Liver (tissue), 3 donors: ENCODE measurements at regions not wholly inside any gene's neighbourhood (a gene's known extent, or its start where the extent isn't known, plus 50 kb on each side); places are given as distances from the start of the nearest gene placed in this dataset.
"Not testable (repeated sequence)": the region's sequence is repeated elsewhere in the genome, so short reads cannot be mapped to it uniquely, and the experiment has no call there.

Experiments used
- ATF3 ChIP-seq: IDR thresholded peaks from 2 replicates; pipeline ENCODE4 v1.6.1; 2016; ENCODE audit warnings: antibody characterized with exemption
- CTCF ChIP-seq: fragments of 150-350 bp; IDR thresholded peaks from 2 replicates; pipeline ENCODE4 v1.5.1; 2017; ENCODE audit warnings: improper control_type of control experiment, low read depth, low read length; ENCODE audit not compliant: missing input control
- EGR1 ChIP-seq, 2 donors: IDR thresholded peaks; 2 replicates each; pipeline ENCODE4 v1.6.1; 2016 to 2018; ENCODE audit warnings: antibody characterized with exemption in 2 of 2, low read depth in 2 of 2
- FOXA1 ChIP-seq: IDR thresholded peaks from 2 replicates; pipeline ENCODE4 v1.6.1; 2016; ENCODE audit warnings: antibody characterized with exemption
- MAX ChIP-seq: IDR thresholded peaks from 2 replicates; pipeline ENCODE4 v1.6.1; 2016; ENCODE audit warnings: antibody characterized with exemption
- RAD21 ChIP-seq, 2 donors: IDR thresholded peaks; 2 replicates each; pipeline ENCODE4 v1.6.1; 2016; ENCODE audit warnings: antibody characterized with exemption in 2 of 2, mild to moderate bottlenecking in 2 of 2
- REST ChIP-seq: IDR thresholded peaks from 2 replicates; pipeline ENCODE4 v1.6.1; 2016; ENCODE audit warnings: antibody characterized with exemption, mild to moderate bottlenecking
- RXRA ChIP-seq, 2 donors: IDR thresholded peaks; 2 replicates each; pipeline ENCODE4 v1.6.1; 2017 to 2018; ENCODE audit warnings: antibody characterized with exemption in 2 of 2, mild to moderate bottlenecking in 1 of 2
- SP1 ChIP-seq: IDR thresholded peaks from 2 replicates; pipeline ENCODE4 v1.6.1; 2018; ENCODE audit warnings: antibody characterized with exemption, mild to moderate bottlenecking
- TAF1 ChIP-seq: conservative IDR thresholded peaks from 2 replicates; pipeline ENCODE4 v1.6.1; 2016; ENCODE audit warnings: antibody characterized with exemption, mild to moderate bottlenecking
- YY1 ChIP-seq: IDR thresholded peaks from 2 replicates; pipeline ENCODE4 v1.6.1; 2016; ENCODE audit warnings: antibody characterized with exemption, mild to moderate bottlenecking
- ZBTB33 ChIP-seq: IDR thresholded peaks from 2 replicates; pipeline ENCODE4 v1.6.1; 2016; ENCODE audit warnings: antibody characterized with exemption
- donor health status: healthy.
- donor health status: healthy.

- TF ChIP-seq EGR1 (IDR thresholded peaks at IDR 0.05; ENCODE audit: low read depth in 2 of 2); RXRA (IDR thresholded peaks at IDR 0.05); CTCF; ZBTB33; MAX; REST; ATF3; RAD21 (IDR thresholded peaks at IDR 0.05); TAF1; YY1; SP1; FOXA1: not testable (repeated sequence)
Observed at GRCh38 chr16:29153307-29153706, 168.5 kb downstream of the LAT start.
